ENCODE measurements at regions not wholly inside any gene's neighbourhood (a gene's known extent, or its start where the extent isn't known, plus 50 kb on each side); places are given as distances from the start of the nearest gene placed in this dataset.

DNA sequence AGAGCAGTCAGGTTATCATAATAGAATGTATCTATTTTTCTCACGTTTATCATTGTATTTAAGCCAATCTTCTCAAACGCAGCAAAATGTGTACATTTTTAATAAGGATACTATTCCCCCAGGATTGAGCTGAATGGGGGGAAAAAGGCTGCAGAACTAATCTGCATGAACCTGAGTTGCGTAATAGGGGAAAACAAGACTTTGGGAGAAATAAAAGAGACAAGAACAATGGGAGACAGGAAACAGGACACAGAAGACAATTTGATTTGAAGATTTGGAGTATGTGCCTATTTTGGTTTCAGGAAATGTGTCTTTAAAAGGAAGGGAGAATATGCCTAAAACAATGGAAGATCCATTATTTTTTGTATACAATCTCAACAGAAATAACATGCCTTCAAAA, 844.5 kb downstream of the DIAPH3 start (continued):
- TF ChIP-seq, protein P1, sequence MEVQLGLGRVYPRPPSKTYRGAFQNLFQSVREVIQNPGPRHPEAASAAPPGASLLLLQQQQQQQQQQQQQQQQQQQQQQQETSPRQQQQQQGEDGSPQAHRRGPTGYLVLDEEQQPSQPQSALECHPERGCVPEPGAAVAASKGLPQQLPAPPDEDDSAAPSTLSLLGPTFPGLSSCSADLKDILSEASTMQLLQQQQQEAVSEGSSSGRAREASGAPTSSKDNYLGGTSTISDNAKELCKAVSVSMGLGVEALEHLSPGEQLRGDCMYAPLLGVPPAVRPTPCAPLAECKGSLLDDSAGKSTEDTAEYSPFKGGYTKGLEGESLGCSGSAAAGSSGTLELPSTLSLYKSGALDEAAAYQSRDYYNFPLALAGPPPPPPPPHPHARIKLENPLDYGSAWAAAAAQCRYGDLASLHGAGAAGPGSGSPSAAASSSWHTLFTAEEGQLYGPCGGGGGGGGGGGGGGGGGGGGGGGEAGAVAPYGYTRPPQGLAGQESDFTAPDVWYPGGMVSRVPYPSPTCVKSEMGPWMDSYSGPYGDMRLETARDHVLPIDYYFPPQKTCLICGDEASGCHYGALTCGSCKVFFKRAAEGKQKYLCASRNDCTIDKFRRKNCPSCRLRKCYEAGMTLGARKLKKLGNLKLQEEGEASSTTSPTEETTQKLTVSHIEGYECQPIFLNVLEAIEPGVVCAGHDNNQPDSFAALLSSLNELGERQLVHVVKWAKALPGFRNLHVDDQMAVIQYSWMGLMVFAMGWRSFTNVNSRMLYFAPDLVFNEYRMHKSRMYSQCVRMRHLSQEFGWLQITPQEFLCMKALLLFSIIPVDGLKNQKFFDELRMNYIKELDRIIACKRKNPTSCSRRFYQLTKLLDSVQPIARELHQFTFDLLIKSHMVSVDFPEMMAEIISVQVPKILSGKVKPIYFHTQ (CRISPR knock-in tag; IDR thresholded peaks at IDR 0.05) = no peak
- TF ChIP-seq, protein P2, sequence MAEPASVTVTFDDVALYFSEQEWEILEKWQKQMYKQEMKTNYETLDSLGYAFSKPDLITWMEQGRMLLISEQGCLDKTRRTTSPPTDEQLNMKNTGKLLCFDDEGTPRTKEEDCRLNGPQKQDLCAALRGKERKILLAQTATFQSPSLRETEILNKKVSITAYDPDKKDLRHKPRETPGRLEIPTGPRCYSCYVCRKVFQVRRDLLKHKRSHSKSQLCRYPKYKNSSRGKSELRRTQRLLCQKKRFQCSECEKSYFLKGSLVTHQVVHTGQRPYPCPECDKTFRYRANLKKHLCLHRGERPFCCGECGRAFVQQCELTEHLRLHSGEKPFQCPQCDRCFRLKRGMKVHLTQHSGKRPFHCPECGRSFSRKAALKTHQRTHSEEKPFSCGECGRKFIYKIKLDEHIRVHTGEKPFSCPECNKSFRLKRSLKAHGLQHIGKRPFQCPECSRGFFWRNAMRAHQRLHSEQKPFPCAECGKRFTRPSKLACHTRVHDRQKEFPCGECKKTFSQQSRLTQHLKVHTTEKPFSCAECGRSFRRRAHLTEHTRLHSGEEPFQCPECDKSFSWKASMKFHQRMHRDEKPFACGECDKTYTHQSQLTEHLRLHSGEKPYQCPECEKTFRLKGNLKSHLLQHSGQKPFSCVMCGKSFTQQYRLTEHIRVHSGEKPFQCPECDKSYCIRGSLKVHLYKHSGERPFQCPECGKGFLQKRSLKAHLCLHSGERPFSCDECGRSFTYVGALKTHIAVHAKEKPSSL (CRISPR knock-in tag; conservative IDR thresholded peaks at IDR 0.05) = no peak
- TF ChIP-seq, protein P3, sequence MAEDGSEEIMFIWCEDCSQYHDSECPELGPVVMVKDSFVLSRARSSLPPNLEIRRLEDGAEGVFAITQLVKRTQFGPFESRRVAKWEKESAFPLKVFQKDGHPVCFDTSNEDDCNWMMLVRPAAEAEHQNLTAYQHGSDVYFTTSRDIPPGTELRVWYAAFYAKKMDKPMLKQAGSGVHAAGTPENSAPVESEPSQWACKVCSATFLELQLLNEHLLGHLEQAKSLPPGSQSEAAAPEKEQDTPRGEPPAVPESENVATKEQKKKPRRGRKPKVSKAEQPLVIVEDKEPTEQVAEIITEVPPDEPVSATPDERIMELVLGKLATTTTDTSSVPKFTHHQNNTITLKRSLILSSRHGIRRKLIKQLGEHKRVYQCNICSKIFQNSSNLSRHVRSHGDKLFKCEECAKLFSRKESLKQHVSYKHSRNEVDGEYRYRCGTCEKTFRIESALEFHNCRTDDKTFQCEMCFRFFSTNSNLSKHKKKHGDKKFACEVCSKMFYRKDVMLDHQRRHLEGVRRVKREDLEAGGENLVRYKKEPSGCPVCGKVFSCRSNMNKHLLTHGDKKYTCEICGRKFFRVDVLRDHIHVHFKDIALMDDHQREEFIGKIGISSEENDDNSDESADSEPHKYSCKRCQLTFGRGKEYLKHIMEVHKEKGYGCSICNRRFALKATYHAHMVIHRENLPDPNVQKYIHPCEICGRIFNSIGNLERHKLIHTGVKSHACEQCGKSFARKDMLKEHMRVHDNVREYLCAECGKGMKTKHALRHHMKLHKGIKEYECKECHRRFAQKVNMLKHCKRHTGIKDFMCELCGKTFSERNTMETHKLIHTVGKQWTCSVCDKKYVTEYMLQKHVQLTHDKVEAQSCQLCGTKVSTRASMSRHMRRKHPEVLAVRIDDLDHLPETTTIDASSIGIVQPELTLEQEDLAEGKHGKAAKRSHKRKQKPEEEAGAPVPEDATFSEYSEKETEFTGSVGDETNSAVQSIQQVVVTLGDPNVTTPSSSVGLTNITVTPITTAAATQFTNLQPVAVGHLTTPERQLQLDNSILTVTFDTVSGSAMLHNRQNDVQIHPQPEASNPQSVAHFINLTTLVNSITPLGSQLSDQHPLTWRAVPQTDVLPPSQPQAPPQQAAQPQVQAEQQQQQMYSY (CRISPR knock-in tag; IDR thresholded peaks at IDR 0.05) = no peak
- TF ChIP-seq JAZF1 (CRISPR knock-in tag; IDR thresholded peaks at IDR 0.05) (no peak), ZNF138 (CRISPR knock-in tag; conservative IDR thresholded peaks at IDR 0.05) (no peak), ATF1 (CRISPR knock-in tag; IDR thresholded peaks at IDR 0.05) (no peak), FOXP1 (CRISPR knock-in tag; IDR thresholded peaks at IDR 0.05; ENCODE audit: borderline replicate concordance) (no peak), SMAD3 (CRISPR knock-in tag; IDR thresholded peaks at IDR 0.05; ENCODE audit: borderline replicate concordance) (no peak), CREM (CRISPR knock-in tag; IDR thresholded peaks at IDR 0.05) (no peak)
- TF ChIP-seq, protein P4, sequence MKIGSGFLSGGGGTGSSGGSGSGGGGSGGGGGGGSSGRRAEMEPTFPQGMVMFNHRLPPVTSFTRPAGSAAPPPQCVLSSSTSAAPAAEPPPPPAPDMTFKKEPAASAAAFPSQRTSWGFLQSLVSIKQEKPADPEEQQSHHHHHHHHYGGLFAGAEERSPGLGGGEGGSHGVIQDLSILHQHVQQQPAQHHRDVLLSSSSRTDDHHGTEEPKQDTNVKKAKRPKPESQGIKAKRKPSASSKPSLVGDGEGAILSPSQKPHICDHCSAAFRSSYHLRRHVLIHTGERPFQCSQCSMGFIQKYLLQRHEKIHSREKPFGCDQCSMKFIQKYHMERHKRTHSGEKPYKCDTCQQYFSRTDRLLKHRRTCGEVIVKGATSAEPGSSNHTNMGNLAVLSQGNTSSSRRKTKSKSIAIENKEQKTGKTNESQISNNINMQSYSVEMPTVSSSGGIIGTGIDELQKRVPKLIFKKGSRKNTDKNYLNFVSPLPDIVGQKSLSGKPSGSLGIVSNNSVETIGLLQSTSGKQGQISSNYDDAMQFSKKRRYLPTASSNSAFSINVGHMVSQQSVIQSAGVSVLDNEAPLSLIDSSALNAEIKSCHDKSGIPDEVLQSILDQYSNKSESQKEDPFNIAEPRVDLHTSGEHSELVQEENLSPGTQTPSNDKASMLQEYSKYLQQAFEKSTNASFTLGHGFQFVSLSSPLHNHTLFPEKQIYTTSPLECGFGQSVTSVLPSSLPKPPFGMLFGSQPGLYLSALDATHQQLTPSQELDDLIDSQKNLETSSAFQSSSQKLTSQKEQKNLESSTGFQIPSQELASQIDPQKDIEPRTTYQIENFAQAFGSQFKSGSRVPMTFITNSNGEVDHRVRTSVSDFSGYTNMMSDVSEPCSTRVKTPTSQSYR (CRISPR knock-in tag; IDR thresholded peaks at IDR 0.05) = no peak

DNA sequence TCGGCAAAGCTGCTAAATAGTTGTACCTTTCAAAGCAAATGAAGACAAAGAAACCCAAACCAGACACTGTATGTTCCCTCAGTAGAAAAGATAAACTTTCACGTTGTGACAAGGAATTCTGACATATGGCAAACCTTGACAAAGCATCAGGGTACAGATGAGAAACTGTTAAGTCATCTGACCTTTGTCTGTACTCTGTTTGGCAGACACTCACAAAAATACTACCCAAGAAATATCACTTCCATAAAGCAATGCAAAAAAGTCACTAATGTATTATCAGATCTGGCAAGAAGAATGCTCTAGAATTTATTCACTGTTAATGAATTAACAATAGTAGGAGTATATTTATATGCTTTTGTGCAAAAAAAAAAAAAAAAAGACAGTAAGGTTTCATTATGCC, 843.7 kb downstream of the DIAPH3 start:
- Mint-ChIP-seq H3K27ac (no peak overlapping the region), H3K9me3 (no peaks in the 10 kb centered on the region)
- TF ChIP-seq NFE2L1 (CRISPR knock-in tag; IDR thresholded peaks at IDR 0.05) (no peak), SMAD4 (CRISPR knock-in tag; IDR thresholded peaks at IDR 0.05) (no peak), ETV6 (CRISPR knock-in tag; IDR thresholded peaks at IDR 0.05) (no peak), GTF2I (CRISPR knock-in tag; conservative IDR thresholded peaks at IDR 0.05) (no peak), ZNF138 (CRISPR knock-in tag; conservative IDR thresholded peaks at IDR 0.05) (no peak), HMGA2 (CRISPR knock-in tag; IDR thresholded peaks at IDR 0.05) (no peak), NR3C1 (CRISPR knock-in tag; conservative IDR thresholded peaks at IDR 0.05; ENCODE audit: low read depth) (no peak), ZNF396 (CRISPR knock-in tag; IDR thresholded peaks at IDR 0.05; ENCODE audit: borderline replicate concordance) (no peak), TP53 (CRISPR knock-in tag; IDR thresholded peaks at IDR 0.05) (no peak)
- TF ChIP-seq, protein P4 (CRISPR knock-in tag; IDR thresholded peaks at IDR 0.05) = no peak
- TF ChIP-seq, protein P1 (CRISPR knock-in tag; IDR thresholded peaks at IDR 0.05) = no peak

More for the DNA sequence above, 843.7 kb downstream of the DIAPH3 start:
- H3K27me3 Mint-ChIP-seq (ENCODE audit: low read depth) = no peaks in the 10 kb centered on the region
- peaks cover 10% of the 10 kb centered on the region for H3K4me1 Mint-ChIP-seq
- DNase-seq (ENCODE audit: low spot score) = no peak
- no peaks in the 10 kb centered on the region for H3K36me3 Mint-ChIP-seq
- ChIA-PET POLR2A (no interaction called here), CTCF (interaction anchor here (0.7 kb wide), 1 partner anchor 402 kb away, joined by 3 read pairs; no protein-coding TSS in a partner anchor)
- H3K4me3 Mint-ChIP-seq = no peak overlapping the region
- ATAC-seq = no peak

Data from WTC11 (cell line).